ENCODE measurements at regions not wholly inside any gene's neighbourhood (a gene's known extent, or its start where the extent isn't known, plus 50 kb on each side); places are given as distances from the start of the nearest gene placed in this dataset.

DNA sequence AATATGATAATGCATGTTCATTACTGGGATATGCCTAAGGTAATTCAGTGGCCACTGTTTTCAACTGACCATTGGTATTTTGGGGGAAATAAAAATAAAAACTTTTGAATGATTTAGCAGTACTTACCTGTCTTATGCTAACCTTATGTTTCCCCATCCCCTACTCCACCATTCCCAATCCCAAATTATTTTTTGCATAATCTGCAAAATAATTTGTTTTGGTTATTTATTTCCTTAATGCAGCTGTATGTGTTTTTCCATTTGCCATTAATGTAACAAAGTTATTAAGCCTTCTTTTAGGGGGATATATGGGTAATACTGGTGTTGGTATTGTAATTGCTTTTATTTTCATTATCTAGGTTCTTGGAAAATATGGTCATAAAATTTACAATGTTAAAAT is 213.9 kb upstream of the GULP1 start:
- DNase-seq = no peak

- no peak for DNase-seq
Observed at GRCh38 chr2:188078534-188078933, 213.1 kb upstream of the GULP1 start.

DNA sequence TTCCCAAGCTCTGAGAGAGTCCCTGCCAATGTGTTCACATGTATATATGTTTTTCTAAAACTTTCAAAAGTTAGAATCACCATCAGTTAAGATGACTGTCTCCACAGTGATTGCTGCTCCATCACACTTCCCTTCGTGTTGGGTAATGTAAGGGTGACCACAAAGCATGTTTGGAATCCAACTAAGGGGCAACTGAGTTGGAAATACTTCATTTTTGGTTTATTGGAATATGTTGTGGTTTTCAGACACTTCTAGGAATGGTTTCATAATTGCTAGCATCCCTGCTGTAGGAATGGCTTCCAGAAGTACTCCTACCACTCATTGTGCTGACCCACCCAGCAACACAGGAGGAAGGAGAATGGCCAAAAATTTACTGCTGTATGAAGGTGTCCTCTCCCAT is 212.5 kb upstream of the GULP1 start:
- no peak for DNase-seq

DNA sequence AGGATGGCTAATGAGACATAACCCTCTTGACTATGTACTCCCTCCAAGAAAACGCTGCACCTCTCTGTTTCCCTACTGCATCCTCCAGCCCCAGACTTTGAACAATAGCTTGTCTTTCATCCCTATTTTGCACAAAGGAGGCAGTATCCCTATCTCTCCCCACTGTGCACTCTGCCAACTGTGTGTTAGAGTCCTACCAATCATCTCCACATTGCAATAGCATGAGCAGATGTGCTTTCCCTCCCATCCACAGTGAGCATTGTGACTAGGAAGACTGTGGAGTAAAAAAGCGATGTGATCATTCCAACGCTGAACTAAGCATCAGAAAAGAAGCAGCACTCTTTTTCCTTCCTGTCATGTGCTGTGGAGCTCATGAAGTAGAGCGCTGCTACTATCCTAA is 206.3 kb upstream of the GULP1 start:
- peak; percentile 63 to 86 for DNase-seq

DNA sequence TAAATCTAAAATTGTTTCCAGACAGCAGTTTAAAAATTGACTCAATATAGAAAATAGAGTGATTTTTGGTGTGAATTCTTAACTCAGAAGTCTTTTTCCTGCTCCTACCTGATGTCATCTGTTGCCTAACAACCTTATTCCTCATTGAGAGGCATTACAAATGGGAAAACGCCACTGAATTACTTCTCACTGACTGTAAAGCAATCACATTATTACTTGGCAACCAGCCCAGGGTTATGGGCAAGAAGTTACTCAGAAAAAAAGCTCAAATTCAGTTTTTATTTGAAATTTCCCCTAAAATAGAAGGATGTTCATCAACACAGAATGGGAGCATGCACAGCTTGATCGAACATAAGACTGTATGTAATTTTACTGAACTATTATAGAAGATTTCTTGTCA is 201.8 kb upstream of the GULP1 start:
- no peak for DNase-seq

GRCh38 chr2:188091220-188091619 is 200.5 kb upstream of the GULP1 start:
- no peak for DNase-seq

DNA sequence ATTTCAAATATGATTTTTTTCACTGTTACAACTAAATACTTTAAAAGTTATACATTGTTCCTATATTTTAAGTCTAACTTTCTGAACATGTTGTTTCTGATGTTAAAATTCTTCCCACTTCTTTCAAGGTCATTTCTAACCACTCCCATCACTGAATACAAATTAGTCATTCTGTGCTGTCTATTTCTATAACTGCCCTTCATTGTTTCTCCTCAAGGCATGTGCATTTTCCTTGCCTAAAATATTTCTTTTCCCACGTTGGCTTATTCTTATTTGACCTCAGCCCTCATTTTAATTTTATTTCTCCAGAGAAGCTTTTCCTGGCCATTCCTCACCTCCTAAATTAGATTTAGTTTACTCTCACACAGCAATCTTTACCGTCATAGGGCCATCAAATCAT is 198.9 kb upstream of the GULP1 start:
- no peak for DNase-seq

DNA sequence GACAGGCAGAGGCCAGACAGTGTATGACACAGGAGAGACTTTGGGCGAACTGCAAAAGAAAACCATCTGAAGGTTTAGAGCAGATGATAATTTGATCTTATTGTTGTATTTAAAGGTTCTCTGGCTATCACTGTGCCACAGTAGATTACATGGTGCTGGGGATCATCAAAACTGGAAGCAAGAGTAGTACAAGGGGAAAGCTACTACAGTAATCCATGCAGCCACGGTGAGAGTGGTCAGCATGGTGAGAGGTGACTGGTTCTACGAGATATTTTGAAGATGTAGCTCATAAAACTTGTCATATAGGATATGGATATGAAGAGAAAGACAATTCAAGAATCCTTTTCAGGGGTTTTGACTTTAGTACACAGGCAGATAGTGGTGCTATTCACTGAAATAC is 194.8 kb upstream of the GULP1 start:
- DNase-seq = no peak

- DNase-seq = no peak
Observed at GRCh38 chr2:188102881-188103280, 188.8 kb upstream of the GULP1 start.

GRCh38 chr2:188114014-188114413 is 177.7 kb upstream of the GULP1 start:
- DNase-seq = no peak

DNA sequence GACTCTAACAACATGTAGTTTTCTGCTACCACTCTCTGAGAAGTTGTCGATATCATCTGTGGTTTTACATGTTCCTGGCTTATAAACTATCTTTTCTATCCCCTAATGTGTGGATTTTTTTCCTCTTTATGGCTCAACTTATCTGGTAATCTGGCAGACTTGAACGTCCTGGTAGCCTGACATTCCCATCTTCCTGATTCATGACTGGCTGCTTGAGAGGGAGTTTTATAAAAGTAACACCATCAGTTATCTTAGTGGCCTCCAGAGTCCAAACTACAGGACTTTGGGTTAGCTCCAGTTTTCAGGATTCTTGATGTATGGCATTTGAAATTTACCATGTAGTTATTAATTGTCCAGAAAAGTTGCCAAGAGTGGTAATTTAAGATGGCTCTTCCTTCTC is 174.0 kb upstream of the GULP1 start:
- no peak for DNase-seq

- no peak for DNase-seq
Observed at GRCh38 chr2:188118431-188118830, 173.2 kb upstream of the GULP1 start.

DNA sequence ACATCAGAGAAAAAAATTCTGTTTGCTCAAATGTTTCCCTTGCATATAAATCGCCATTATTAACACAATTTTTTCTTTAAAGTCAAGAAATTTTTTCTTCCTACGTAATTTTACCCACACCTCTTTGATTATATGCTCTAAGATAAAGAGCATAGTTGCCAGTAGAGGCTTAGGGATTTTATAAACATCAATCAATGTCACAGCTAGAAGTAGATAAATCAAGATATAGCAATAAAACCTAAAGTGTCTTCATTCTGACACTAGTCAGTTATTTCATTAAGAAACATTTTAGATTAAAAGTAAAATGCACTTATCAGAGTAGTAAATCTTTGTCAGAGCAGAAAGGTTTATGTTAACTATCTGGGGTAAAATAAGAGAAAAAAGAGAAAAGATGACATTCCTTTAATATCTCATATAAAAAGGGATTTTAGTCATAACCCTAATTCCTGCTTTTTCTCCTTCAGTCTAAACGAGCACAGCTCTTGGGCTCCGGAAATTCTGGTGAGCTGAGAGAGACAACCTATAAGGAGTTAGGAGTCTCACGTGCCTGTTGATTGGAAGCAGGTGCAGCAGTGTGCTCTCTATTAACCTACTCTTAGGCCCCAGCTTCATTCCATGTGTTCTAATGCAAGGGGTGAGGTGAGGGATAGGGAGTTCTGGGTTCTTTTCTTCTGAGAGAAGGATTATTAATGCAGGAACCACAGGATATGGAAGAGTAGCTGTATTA is 172.4 kb upstream of the GULP1 start:
- no peak for DNase-seq

GRCh38 chr2:188122985-188123384 is 168.7 kb upstream of the GULP1 start:
- DNase-seq = no peak

- DNase-seq = no peak
Observed at GRCh38 chr2:188129677-188130076, 162.0 kb upstream of the GULP1 start.

DNA sequence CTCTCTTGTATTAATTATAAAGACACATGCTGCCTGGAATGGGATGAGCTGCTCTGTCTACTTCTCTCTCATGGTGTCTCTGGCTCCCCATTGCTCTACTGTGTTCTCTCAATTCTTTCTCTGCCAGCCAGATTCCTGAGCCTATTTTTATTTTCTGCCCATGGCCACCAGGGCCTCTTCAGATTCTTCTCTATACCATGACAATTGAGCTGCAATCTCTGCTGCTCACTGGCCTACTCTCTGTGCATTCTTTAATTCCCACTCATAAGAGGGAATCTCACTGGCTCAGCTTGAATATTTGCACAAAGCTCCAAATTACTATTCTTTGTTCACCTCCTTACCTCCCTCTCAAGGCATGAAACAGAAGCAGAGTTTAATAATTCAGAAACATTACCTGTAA is 161.4 kb upstream of the GULP1 start:
- no peak for DNase-seq

DNA sequence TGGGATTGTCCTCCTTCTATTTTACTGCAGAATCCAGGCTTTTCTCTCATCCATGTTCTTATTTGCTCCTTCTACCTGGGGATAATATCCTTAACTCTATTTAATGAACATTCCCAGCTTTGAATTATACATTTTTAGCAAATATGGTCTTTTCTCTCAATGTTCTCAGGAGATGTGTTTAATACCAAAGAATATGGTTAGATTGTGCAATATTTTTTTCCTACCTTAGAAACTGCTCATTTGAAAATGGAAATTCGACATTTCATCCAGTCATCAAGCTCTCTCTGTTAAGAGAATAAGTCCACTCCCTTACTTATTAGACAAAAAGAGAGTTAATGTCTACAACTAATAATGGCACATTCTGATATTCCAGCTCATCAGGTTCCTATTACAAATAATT is 160.4 kb upstream of the GULP1 start:
- DNase-seq = no peak

- peak; percentile 31 to 39 for DNase-seq
Observed at GRCh38 chr2:188132385-188132784, 159.3 kb upstream of the GULP1 start.

- DNase-seq = no peak
Observed at GRCh38 chr2:188134241-188134640, 157.4 kb upstream of the GULP1 start.

DNA sequence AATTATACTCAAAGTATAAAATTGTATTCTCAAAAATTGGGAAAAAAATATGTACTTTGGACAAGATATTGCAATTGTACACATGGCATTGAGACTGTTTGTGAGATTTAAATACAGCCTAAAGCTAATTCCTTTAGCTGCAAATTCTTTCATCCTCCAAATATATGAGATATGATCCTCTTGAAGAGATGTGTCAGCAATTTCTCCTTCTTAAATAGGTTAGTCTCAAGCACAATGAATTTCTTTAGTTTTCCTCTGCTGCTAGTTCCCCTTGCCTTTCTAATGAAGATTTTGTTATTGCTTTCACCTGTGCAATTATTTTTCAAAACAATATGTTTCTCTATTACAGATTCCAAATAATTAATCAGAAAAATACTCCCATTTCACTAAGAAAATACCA is 153.4 kb upstream of the GULP1 start:
- DNase-seq = no peak

- DNase-seq = no peak
Observed at GRCh38 chr2:188142088-188142487, 149.6 kb upstream of the GULP1 start.

- DNase-seq = no peak
Observed at GRCh38 chr2:188142636-188143295, 148.9 kb upstream of the GULP1 start.

DNA sequence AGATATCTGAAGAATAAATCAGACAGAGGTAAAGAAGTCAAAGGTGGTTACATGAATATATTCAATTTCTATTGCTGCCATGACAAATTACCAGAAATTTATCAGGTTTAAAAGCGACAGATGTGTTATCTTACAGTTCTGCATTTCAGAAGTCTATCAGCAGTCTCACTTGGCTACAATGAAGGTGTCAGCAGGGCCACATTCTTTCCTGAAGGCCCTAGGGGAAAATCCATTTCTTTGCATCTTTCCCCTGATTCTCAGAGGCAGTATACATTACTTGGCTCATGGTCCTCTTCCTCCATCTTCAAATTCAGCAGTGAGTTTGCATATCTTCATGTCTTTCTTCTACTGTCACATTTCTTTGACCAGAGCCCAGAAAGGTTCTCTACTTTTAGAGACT is 145.8 kb upstream of the GULP1 start:
- no peak for DNase-seq

- DNase-seq = no peak
Observed at GRCh38 chr2:188146888-188147287, 144.8 kb upstream of the GULP1 start.

DNA sequence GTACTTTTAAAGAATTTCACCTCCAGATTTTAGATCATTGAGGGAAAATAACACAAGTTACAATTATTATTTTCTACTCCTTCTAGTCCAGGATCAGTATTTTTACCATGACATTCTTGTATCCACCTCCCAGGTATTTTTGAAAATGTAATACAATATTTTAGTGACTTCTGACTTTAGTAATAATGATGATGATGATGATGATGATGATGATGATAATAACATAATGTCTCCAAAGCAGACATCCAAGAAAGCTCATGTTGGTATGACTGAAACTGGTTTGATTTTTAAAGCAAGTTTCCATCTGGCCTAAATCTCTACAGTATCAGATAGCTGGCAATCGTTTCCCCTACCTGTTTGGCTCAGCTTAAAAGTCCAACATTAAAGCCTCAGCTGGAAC is 140.0 kb upstream of the GULP1 start:
- no peak for DNase-seq
